Stimulated activated CD4-positive, alpha-beta T cell treated with anti-CD3 and anti-CD28 coated beads, Interleukin-1b, Interleukin-23, amount 100 ng/mL, for 1 hour (primary cell): ENCODE measurements at regions not wholly inside any gene's neighbourhood (a gene's known extent, or its start where the extent isn't known, plus 50 kb on each side); places are given as distances from the start of the nearest gene placed in this dataset.

ENCODE experiments used
- DNase-seq, 2 donors: peaks; one replicate each; pipeline ENCODE4 v3.0.0-alpha.2; 2020; ENCODE audit warnings: low read depth in 2 of 2

DNA sequence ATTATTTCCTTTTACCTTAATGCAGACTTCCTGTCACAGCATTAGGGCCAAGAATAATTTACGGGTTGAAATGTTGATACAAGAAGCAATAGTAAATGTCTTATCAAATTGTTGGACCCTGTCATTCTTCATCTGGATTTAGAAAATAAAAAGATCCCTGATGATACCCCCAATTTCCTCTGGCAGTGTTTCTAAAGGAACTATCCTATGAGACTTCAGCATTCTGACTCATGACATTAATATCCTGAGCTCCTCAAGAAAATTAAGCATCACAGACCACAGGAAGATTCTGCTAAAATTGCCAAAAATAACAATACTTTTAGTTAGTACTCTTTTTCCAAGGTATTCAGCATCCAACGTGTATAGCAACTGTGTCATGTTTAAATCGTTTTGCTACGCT, 490.5 kb upstream of the ANKRD30A start:
- no peak for DNase-seq

DNA sequence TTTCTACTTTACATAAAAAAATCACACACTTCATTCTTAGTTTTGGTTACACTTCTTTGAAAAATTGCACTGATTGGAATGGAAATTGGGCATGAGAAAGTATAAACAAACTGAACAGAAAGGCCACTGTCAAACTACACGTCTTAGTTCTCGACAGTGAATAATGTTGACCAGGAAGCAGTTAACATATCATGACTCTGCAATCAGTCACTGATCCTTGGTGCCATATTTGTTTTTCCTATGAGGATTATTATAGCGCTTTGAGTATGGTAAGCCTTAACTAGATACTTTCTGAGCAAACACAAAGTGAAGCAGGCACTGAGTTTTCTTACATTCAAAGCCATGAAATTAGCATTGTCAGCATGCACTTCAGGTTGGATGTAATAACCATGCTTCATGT, 495.1 kb upstream of the ANKRD30A start:
- DNase-seq: no peak

DNA sequence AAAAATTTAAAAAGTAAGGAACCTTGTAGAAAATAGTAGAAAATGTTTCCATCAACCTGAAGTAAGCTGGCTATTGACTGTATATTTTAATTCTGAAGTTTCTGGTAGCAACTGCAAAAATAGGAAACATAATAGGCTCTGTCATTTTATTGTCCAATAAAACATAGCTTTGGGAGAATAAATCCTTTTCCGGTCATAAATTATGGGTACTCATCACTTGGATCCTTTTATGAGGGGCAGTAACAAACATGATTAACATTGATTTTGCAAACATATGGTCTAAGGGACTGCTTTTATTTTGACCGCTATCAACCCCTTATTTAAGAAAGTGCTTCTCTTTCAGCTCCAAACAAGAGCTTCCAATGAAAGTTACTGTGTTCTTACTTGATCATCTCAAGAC, 495.9 kb upstream of the ANKRD30A start:
- no peak for DNase-seq

DNA sequence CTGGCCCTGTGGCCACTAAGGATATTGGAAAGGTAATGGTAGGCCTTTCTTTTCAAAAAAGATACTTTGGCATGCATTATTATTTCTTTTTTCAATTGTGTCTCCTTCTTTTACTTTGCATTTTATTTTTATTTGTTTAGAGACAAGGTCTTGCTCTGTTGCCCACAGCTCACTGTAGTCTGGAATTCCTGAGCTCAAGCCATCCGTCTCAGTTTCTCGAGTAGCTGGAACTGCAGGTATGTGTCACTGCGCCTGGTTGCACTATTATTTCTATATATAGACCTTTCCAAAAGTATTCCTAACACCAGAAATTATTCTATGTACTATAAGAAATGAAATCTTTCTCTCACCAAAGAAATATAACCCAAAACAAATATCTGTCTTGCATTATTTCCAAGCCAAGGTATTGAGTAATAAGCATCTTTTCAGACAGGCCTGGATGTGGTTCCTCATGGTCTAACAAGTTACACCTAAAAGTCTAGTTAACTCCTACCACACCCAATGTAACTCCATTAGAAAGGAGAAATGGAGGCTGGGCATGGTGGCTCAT, 500.8 kb upstream of the ANKRD30A start:
- no peak for DNase-seq

DNA sequence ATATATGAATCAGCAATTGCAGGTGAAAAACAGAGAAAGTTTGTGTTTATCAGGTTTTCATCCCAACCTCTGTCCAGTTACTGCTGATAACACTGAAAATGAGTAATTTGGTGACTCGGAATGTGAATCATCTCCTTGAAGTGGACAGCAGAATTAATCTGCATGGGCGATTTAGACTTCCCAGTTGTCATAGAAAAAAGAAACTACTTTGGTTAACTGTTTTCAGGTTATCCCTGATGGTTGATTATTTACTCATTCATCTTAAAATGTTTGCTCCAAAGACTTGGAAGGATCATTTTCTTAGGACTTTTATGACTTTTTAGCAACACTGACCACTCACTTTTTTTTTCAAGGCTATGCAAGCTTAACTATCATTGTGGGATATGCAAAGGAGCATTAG, 504.1 kb upstream of the ANKRD30A start:
- DNase-seq: no peak

DNA sequence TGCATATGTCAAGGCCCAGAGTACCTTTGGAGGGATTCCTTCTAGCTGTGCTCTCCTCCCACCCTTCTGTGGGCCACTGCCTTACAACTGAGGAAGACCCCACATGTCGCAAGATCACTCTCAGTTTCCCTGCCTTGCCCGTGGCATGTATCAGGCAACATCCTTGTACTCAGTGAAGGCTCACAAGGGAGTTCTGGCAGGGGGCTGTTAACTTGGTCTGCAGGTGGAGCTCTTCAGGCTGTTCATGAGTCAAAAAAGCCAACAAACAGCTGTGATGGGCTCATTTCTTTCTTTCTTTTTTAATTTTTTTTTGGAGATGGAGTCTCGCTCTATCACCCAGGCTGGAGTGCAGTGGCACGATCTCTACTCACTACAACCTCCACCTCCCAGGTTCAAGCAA, 513.0 kb upstream of the ANKRD30A start:
- no peak for DNase-seq

DNA sequence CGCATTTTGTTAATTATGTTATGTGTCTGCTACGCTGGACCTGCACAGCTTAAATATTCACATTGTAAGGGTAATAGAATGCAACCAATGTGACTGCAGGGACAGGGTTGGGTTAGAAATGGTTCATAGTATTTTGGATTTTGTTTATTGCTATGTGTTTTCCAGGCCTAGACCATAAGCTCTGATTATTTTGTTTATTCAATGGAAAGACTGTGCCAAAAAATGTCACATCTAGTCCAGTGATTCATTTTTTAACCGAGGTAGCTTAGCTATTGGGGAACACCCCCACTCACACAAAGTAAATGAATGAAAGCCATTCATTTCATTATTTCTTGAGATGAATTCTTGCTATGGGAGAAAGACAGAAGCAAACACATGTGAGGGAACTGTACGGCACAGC, 516.5 kb upstream of the ANKRD30A start:
- DNase-seq: no peak

DNA sequence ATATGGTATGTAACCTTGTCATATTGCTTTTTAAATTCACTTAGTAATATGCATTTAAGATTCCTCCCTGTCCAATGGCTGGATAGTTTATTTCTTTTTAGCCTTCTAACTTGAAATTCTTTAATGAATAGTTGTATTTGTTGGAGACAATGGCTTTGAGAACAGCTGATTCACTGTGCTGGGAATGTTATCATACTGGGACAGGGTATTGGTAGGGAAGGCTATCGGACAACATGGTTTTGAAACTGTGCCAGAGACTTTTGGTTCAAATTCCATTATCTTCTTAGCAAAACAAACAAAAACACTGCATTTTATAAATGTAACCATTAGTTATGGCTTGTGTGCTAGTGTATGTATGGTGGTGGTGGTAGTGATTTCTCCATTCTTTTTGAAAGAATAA, 517.1 kb upstream of the ANKRD30A start:
- DNase-seq: no peak

DNA sequence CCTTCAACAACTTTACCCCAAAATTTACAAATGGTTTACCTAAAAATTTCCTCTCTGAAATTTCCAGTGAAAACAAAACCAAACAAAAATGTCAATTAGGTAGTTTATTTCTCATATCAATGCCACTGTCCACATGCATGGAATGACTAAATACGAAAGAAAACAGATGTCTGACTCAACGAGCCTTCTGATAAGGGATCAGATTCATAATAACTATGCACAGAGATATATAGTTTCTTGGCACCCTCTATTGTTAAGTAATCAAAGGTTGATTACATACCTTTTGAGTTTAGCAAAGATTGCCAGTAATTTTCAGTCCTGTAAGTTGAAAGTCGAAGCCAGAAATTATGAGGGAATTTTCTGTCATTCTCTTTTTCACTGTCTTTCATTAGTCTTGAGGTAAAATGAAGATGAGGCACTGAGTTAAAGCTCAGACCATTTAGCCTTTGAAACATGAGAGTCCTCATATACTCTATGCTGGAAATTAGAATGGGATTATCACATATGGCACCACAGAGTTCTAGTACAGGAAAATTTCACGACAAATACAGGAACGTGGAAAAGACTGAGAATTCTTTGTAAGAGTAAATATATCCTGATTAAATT, 519.1 kb upstream of the ANKRD30A start:
- DNase-seq: no peak

DNA sequence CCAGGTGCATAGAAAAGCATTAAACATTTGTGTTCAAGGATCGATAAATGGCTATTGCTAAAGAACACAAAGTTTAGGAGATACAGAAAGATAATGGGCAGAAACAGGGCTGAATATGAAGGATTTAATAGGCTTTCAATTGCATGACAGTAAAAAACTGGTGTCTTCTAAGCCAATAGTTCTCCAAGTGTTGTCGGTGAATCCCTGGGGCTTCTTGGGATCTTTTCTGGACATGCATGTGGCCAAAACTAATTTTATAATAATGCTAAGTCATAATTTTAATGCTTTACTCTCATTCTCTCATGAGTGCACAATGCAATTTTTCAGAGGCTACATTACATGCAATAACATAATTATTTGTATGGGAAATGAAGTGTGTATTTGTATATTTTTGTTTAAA, 521.1 kb upstream of the ANKRD30A start:
- no peak for DNase-seq

DNA sequence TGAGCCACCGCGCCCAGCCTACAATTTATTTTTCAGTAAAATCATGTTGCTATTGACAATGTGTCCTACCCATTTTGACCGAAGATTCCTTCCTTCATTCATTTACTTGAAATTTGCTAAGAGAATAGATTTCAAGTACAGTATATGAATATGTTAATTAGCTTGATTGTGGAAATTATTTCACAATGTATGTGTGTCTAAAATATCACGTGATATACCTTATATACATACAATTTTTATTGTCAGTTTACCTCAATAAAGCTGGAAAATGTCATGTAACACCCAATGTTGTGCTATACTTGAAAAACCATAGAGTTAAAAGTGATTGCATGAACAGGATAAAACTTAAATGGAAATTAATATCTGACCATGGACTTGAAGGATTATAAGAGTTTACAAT, 521.7 kb upstream of the ANKRD30A start:
- no peak for DNase-seq

DNA sequence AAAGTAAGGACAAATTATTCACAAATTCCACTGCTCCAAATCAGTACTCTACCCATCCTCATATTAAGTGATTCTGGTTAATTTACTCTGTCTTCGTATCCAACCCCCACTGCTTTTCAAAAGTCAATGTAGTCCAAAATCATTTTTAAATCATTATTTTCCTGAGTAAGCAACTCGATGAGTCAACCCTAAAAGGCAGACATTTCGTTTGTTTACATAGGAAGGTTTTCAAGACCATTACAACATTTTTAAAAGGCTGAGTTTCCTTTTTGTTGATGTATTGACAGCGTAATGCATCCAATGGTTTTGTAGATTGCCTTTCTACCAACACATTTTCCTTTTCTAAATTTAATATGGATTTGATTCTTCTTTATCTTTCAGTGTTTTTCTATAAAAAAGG, 523.0 kb upstream of the ANKRD30A start:
- DNase-seq: no peak

DNA sequence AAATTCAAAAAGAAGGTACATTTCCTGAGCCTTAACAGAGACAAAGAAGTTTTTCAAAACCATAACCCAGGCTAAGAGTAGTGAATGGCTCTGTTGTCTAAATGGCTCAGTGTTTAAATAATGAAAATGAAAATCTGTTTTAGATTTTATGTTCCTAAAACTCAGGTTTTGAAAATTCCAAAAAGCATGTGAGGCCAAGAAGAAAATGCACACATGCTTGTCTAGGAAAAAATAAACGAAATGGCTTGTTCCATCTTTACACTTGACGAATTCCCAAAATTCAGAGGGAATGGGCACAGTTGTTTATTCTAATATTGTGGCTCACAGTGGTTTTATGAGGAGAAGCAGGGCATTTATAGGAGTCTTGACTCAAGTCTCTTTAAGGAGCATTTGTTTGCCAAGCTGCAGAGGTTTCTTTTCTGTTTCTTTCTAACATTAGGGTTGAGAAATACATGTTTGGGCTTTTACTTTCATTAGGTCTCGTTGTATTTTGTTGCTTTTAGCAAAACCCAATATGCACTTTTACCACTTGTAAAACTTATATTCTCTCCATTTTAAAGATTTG, 527.6 kb upstream of the ANKRD30A start:
- no peak for DNase-seq

DNA sequence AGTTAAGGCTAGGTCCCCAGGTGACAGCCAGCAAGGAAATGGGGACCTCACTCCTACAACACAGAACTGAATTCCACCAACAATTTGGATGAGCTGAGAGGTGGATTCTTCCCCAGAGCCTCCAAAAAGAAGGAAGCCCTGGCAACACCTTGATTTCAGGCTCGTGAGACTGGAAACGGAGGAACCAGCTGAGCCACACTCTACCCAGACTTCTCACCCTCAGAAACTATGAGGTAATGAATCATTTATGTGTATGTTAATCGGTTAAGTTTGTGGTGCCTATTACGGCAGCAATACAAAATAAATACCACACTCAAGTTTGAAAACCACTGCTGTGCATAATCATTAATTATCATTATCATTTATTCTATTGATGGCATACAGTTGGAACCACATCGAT, 532.4 kb upstream of the ANKRD30A start:
- DNase-seq: no peak

DNA sequence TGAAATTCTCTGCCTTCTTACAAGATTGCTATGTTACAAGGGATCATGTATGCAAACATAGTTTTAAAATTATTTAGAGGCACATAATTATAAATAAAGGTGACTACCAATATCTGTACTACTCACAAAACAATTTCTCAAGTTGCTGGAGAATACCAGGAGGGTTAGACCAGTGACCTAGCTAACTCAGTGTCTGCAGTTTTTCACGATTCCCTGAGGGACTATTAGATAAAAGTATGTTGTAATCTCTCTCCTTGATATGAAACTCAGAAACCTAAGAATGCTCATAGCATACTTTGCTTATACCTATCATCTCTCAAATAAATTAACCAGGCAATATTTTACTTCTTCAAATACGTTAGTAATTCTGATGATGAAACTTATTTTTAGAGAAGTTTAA, 534.0 kb upstream of the ANKRD30A start:
- DNase-seq: no peak

DNA sequence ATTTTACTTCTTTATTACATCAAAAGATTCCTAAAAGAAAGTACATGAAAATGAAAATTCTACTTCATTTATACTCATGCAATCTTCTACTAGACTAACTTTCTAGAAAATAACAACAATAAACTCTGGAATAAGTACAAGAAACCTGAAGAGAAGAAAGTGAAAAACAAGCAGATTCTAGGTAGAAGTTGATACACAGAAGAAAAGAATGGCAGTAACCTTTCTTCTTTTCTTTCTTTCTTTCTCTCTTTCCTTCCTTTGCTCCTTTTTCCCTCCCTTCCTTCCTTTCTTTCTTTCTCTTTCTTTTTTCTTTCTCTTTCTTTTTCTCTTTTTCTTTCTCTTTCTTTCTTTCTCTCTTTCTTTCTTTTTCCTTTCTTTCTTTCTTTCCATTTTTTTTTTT, 541.7 kb upstream of the ANKRD30A start:
- no peak for DNase-seq

DNA sequence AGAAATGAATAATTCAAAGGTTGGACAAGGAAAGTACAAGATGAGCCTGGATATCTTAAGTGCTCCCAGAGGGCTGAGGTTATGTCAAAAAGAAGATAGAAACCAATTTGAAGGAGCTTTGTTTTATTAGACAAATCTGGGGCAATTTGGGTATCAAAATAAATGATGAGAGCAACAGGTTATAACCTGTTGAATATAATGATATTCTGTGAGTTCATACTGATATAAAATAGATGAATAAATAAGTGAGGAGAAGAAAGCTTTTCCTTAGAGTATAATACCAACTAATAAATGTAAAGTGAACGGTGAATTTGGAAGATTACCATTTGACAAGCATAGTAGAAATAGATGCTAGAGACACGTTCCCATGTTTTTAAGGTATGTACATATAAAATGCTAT, 544.2 kb upstream of the ANKRD30A start:
- DNase-seq: no peak

DNA sequence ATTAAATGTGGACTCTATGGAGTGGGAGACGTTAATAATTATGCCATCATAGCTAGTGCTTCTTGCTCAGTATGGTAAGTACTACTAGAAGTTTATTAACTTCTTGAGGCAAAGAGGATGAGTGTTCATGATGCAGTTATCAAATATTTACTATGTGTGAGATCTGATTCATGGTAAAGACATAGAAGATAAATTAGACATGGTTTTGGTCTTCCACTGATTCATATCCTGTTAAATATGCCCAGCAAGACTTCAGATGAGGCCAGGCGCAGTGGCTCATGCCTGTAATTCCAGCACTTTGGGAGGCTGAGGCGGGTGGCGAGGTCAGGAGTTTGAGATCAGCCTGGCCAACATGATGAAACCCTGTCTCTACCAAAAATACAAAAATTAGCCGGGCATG, 547.1 kb upstream of the ANKRD30A start:
- no peak for DNase-seq

DNA sequence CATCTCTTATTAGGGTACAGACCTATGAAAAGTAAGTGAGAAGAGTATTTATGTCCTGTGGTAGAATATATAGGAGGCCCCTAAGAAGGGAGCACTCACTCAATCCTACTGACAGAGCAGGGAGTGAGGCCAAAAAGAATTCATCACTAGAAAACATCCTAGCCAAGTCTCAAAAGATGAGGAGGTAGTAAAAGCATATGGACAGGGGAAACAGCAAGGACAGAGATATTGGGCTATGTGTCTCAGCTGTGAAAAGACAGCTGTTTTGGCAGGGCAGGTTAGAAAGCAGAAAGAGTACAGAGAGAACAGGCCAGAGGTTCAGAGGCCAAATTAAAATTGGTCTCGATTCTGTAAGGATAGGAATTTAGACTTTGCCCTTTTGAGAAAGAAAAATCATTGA, 548.3 kb upstream of the ANKRD30A start:
- DNase-seq: no peak

DNA sequence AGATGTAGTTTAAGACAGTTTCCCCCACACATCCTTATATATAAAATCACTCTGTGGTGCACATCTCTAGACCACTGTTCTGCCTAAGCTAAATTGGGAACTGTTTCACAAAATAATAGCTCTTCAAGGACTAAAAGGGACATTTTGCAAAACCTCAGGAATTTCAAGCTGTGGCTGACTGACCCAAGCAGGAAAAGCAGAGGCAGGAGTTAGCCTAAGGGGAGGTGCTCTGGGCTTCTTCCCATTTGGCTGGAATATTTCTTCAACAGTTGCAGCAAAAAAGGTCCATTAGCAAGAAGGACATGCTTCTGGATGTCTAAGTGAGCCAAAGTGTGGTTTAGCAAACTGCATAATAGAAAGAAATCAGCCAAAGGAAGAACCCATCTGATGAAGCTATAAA, 551.2 kb upstream of the ANKRD30A start:
- no peak for DNase-seq

DNA sequence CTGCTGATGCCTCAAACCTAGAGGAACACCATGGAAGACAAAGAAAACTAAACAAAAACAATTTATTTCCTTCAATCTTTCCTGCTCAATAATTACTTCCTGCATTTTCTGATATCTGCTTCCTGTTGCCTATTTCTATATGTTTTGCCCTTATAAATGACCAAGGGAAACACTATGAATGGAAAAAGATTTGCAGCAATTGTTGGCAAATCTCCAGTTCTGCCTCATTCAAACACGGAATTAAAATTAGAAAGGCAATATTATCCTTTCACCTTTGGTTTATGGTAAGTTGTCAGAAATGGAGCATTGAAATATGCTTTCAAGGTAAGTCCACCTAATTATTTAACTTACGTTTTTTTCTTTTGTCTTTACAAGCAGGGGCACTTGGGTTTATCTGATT, 552.2 kb upstream of the ANKRD30A start:
- DNase-seq: no peak

DNA sequence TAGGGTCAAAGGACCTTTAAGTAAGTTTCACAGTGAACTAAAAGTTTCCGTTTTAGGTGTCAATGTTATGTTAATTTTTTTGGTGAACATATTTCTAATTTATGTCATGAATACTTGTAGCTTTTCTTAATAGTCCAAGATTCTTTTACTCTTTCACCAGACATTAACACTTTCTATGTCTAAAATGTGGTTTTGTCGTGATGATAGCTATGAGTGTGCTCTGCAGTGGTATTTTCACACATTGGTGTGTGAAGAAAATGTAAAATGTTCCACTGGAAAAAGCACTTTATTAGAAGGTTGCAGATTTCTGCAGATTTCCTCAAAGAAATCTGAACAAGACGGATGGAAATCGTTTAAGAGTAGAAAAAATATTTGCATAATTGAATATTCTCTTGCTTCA, 561.0 kb upstream of the ANKRD30A start:
- no peak for DNase-seq

DNA sequence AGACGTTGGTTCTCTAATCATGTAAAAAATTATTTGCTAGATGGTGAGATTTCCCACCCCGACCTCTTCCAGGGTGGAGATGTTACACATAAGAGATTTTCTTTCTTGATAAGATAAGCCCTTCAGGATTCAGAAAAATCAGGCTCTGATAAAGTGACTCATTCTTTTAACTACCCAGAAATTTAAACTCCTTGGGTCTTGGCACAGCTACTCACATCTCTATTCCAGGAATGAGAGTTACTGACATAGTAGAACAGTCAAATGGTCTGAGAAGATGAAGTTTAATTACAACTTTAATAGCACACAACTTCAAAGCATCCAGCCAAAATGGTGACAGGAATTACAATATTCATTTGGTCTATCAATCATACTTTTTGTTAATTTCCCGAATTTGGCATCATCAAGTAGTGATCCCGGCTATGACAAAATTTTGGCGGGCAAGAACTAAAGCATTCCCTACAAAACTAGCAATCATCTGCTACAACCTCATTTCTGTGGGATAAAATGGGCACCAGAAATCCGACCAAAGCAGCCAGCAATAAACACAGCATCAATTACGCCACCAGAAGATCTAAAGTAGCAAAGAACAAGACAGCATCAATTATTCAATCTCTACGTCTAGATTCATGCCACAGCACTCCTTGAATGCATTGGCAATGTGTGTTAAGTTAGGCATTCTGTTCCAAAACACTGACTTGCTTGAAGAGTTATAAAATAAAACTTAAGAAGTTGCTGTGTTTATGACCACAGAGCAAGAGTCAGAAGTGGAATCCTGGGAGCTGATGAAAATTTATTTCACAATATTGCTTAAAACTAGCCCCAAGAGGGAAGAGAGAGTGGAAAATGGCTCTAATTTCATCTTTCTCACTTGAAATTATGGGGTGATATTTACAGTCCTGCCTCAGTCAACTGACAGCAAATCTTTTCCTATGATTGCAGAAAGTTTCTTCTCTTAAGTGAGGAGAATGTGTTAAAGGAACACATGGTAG, 565.7 kb upstream of the ANKRD30A start:
- DNase-seq: no peak
